Gastroesophageal sphincter (tissue), 3 donors: ENCODE measurements at regions not wholly inside any gene's neighbourhood (a gene's known extent, or its start where the extent isn't known, plus 50 kb on each side); places are given as distances from the start of the nearest gene placed in this dataset.

Experiments used
- EP300 ChIP-seq: sonication (generic); formaldehyde crosslinking; IDR thresholded peaks from one replicate; pipeline ENCODE4 v1.6.1; 2017; ENCODE audit warnings: antibody characterized with exemption, mild to moderate bottlenecking
- POLR2AphosphoS5 ChIP-seq: sonication (generic); formaldehyde crosslinking; IDR thresholded peaks from one replicate; pipeline ENCODE4 v1.6.1; 2017; ENCODE audit warnings: antibody characterized with exemption
- TF ChIP-seq, protein P1 (sequence below), 4 experiments: fragments of 200-600 bp in 2 of 4; fragments of 450-650 bp in 2 of 4; sonication (generic) in 1 of 4; IDR thresholded peaks; one replicate each; pipeline ENCODE4 v1.5.1; 2017 to 2019; ENCODE audit warnings: antibody characterized with exemption in 4 of 4, mild to moderate bottlenecking in 2 of 4, moderate library complexity in 2 of 4

DNA sequence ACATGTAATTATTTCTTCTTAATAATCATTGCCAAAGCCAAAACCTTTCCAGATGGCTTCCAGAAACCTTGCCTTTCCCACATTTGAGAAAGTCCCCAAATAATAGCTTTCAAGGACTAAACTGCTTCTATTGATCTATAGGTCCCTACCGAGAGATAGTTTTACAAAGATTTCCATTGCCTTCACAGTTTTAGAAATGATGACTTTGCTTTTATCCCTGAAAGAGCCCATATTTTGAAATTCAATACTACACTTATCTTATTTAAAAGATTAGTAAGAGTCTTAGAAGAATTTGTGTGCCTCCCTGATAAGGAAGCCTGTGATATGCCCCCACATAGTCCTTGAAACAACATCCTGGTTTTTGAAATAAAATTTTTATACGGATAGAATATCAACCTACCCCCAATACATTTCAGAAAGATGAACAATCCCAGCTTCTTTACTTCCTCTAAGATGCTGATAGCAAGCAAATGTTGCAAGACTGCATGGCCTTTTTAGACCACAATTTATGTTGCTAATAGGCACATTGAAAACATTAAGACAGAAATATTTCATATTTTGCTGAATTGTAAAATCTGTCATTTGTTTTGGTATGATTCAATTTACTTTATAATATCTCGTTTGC is 146.3 kb downstream of the TMCO5A start:
- TF ChIP-seq, protein P1, sequence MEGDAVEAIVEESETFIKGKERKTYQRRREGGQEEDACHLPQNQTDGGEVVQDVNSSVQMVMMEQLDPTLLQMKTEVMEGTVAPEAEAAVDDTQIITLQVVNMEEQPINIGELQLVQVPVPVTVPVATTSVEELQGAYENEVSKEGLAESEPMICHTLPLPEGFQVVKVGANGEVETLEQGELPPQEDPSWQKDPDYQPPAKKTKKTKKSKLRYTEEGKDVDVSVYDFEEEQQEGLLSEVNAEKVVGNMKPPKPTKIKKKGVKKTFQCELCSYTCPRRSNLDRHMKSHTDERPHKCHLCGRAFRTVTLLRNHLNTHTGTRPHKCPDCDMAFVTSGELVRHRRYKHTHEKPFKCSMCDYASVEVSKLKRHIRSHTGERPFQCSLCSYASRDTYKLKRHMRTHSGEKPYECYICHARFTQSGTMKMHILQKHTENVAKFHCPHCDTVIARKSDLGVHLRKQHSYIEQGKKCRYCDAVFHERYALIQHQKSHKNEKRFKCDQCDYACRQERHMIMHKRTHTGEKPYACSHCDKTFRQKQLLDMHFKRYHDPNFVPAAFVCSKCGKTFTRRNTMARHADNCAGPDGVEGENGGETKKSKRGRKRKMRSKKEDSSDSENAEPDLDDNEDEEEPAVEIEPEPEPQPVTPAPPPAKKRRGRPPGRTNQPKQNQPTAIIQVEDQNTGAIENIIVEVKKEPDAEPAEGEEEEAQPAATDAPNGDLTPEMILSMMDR (IDR thresholded peaks at IDR 0.05): no peak
- TF ChIP-seq EP300: no peak
- no peak for TF ChIP-seq POLR2AphosphoS5
